GM15510 (cell line): ENCODE measurements at regions not wholly inside any gene's neighbourhood (a gene's known extent, or its start where the extent isn't known, plus 50 kb on each side); places are given as distances from the start of the nearest gene placed in this dataset.

Experiments used
- POLR2A ChIP-seq: IDR thresholded peaks from 3 replicates; pipeline ENCODE4 v1.6.1; 2011; ENCODE audit warnings: borderline replicate concordance; ENCODE audit not compliant: insufficient read length; ENCODE audit errors: extremely low read depth

GRCh38 chr14:22316473-22316872 is 272.6 kb downstream of the DAD1 start:
- TF ChIP-seq POLR2A: no peak

- TF ChIP-seq POLR2A: no peak
Observed at GRCh38 chr14:22315336-22315735, 273.7 kb downstream of the DAD1 start.

GRCh38 chr14:22314183-22314820 is 274.7 kb downstream of the DAD1 start:
- no peak for TF ChIP-seq POLR2A

- TF ChIP-seq POLR2A: no peak
Observed at GRCh38 chr14:22313172-22313801, 275.7 kb downstream of the DAD1 start.

GRCh38 chr14:22311636-22312035 is 277.4 kb downstream of the DAD1 start:
- TF ChIP-seq POLR2A: no peak

- no peak for TF ChIP-seq POLR2A
Observed at GRCh38 chr14:22305607-22306006, 283.4 kb downstream of the DAD1 start.

- TF ChIP-seq POLR2A: no peak
Observed at GRCh38 chr14:22304326-22304725, 284.7 kb downstream of the DAD1 start.

GRCh38 chr14:22303589-22304195 is 285.3 kb downstream of the DAD1 start:
- TF ChIP-seq POLR2A: no peak

GRCh38 chr14:22300646-22301045 is 288.4 kb downstream of the DAD1 start:
- TF ChIP-seq POLR2A: no peak

- TF ChIP-seq POLR2A: no peak
Observed at GRCh38 chr14:22297376-22297775, 291.6 kb downstream of the DAD1 start.

- no peak for TF ChIP-seq POLR2A
Observed at GRCh38 chr14:22296722-22297121, 292.3 kb downstream of the DAD1 start.

- TF ChIP-seq POLR2A: no peak
Observed at GRCh38 chr14:22296088-22296487, 292.9 kb downstream of the DAD1 start.

- no peak for TF ChIP-seq POLR2A
Observed at GRCh38 chr14:22291406-22291805, 297.6 kb downstream of the DAD1 start.

GRCh38 chr14:22289570-22289969 is 299.5 kb downstream of the DAD1 start:
- no peak for TF ChIP-seq POLR2A

- no peak for TF ChIP-seq POLR2A
Observed at GRCh38 chr14:22285991-22286390, 303.0 kb downstream of the DAD1 start.

GRCh38 chr14:22282949-22283348 is 306.1 kb downstream of the DAD1 start:
- no peak for TF ChIP-seq POLR2A
